ENCODE measurements at regions not wholly inside any gene's neighbourhood (a gene's known extent, or its start where the extent isn't known, plus 50 kb on each side); places are given as distances from the start of the nearest gene placed in this dataset.
"Not testable (repeated sequence)": the region's sequence is repeated elsewhere in the genome, so short reads cannot be mapped to it uniquely, and the experiment has no call there.

DNA sequence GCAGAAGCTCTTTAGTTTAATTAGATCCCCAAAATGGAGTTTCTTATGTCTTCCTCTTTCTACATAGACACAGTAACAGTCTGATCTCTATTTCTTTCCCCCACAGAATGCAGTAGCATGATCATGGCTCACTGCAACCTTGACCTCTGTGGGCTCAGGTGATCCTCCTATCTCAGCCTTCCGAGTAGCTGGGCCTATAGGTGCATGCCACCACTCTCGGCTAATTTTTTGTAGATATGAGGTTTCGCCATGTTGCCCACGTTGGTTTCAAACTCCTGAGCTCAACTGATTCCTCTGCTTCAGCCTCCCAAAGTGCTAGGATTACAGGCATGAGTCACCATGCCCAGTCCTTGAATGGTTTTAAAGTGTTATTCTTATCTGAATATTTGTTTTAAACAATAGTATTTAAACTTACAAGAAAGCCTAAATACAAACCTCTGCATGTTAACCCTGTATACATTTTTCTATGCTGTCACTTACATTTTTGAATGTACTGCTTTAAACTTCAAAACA, 120.6 kb downstream of the GOSR1 start:
- no peak overlapping the region for H3K27ac Mint-ChIP-seq
- H3K4me1 Mint-ChIP-seq = peaks cover 5% of the 10 kb centered on the region
- no peak overlapping the region for H3K4me3 Mint-ChIP-seq
- H3K36me3 Mint-ChIP-seq (ENCODE audit: low read depth) = no peaks in the 10 kb centered on the region
- ATAC-seq (replicated peaks) = no peak
- no peaks in the 10 kb centered on the region for H3K27me3 Mint-ChIP-seq
- H3K9me3 Mint-ChIP-seq = no peaks in the 10 kb centered on the region

DNA sequence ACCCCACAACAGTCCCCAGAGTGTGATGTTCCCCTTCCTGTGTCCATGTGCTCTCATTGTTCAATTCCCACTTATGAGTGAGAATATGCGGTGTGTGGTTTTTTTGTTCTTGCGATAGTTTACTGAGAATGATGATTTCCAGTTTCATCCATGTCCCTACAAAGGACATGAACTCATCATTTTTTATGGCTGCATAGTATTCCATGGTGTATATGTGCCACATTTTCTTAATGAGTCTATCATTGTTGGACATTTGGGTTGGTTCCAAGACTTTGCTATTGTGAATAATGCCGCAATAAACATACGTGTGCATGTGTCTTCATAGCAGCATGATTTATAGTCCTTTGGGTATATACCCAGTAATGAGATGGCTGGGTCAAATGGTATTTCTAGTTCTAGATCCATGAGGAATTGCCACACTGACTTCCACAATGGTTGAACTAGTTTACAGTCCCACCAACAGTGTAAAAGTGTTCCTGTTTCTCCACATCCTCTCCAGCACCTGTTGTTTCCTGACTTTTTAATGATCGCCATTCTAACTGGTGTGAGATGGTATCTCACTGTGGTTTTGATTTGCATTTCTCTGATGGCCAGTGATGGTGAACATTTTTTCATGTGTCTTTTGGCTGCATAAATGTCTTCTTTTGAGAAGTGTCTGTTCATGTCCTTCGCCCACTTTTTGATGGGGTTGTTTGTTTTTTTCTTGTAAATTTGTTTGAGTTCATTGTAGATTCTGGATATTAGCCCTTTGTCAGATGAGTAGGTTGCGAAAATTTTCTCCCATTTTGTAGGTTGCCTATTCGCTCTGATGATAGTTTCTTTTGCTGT, 120.0 kb downstream of the GOSR1 start:
- not testable (repeated sequence) for H3K36me3 Mint-ChIP-seq (ENCODE audit: low read depth); H3K27me3 Mint-ChIP-seq; H3K4me3 Mint-ChIP-seq; H3K27ac Mint-ChIP-seq; H3K9me3 Mint-ChIP-seq; H3K4me1 Mint-ChIP-seq; ATAC-seq (replicated peaks)

DNA sequence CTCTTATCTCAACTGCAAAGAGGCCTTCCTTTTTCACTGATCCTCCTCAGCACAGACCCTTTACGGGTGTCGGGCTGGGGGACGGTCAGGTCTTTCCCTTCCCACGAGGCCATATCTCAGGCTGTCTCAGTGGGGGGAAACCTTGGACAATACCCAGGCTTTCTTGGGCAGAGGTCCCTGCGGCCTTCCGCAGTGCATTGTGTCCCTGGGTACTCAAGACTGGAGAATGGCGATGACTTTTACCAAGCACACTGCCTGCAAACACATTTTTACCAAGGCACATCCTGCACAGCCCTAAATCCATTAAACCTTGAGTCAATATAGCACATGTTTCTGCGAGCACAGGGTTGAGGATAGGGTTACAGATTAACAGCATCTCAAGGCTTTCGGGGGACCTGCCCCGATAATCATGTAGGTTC, 117.8 kb downstream of the GOSR1 start:
- ATAC-seq (replicated peaks) = not testable (repeated sequence)

DNA sequence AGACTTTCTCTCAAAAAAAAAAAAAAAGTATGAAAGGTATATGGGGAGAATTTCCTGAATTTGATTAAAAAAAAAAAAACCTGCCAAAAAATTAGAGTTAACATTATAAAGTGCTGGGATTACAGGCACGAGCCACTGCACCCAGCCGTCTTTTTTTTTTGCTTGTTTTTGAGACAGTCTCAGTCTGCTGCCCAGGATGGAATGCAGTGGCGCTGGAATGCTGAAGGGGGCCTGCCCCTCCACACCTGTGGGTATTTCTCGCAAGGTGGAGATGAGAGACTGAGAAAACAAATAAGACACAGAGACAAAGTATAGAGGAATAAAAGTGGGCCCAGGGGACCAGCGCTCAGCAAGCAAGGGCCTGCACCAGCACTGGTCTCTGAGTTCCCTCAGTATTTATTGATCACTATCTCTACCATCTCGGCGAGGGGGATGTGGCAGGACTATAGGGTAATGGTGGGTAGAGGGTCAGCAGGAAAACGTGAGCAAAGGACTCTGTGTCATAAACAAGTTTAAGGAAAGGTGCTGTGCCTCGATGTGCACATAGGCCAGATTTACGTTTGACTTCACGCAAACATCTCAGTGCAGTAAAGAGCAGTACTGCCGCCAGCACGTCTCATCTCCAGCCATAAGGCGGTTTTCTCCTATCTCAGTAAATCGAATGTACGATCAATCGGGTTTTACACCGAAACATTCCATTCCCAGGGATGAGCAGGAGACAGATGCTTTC, 117.2 kb downstream of the GOSR1 start:
- H3K4me1 Mint-ChIP-seq = no peaks in the 10 kb centered on the region
- ATAC-seq (replicated peaks) = no peak
- no peaks in the 10 kb centered on the region for H3K9me3 Mint-ChIP-seq
- no peak overlapping the region for H3K27ac Mint-ChIP-seq
- H3K4me3 Mint-ChIP-seq = no peak overlapping the region
- H3K27me3 Mint-ChIP-seq = no peaks in the 10 kb centered on the region
- H3K36me3 Mint-ChIP-seq (ENCODE audit: low read depth) = no peaks in the 10 kb centered on the region

More for the DNA sequence above, 117.8 kb downstream of the GOSR1 start:
- not testable (repeated sequence) for H3K27me3 Mint-ChIP-seq; H3K36me3 Mint-ChIP-seq (ENCODE audit: low read depth); H3K4me3 Mint-ChIP-seq; H3K4me1 Mint-ChIP-seq; H3K9me3 Mint-ChIP-seq; H3K27ac Mint-ChIP-seq

DNA sequence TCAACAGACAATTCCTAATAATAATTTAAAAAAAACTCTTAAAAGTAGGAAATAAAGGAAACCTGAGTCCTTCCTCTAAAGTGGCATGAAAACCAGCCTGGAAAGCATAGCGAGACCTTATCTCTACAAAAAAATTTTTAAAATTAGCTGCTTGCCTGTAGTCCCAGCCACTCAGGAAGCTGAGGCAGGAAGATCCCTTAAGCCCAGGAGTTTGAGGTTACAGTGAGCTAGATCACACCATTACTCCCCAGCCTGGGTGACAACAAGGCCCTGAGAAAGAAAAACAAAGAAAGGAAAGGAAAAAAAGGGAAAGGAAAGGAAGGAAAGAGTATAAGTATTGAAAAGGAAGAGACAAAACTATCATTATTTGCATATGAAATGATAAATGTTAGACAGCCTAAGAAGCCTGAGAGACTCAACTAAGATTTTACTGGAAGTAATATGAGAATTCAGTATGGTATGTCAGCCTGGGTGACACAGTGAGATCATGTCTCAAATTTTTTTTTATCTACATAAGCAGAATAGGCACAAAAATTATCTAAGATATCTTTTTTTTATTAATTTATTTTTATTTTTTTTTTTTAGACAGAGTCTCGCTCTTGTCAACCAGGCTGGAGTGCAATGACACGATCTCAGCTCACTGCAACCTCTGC, 113.0 kb downstream of the GOSR1 start:
- Mint-ChIP-seq H3K27ac (no peak overlapping the region), H3K27me3 (no peaks in the 10 kb centered on the region), H3K36me3 (ENCODE audit: low read depth) (no peaks in the 10 kb centered on the region), H3K9me3 (no peaks in the 10 kb centered on the region), H3K4me3 (no peak overlapping the region), H3K4me1 (no peaks in the 10 kb centered on the region)
- no peak for ATAC-seq (replicated peaks)

DNA sequence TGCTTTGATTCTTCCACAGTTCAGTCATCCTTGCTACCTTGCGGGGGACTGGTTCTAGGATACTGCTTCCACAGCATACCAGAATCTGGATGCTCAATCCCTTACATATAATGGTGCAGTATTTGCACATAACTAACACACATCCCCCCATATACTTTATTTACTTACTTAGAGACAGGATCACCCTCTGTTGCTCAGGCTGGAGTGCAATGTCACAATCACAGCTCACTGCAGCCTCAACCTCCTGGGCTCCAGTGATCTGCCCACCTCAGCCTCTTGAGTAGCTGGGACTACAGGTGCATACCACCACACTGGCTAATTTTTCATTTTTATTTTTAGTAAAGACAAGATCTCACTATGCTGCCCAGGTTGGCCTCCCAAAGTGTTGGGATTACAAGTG, 112.2 kb downstream of the GOSR1 start:
- Mint-ChIP-seq H3K36me3 (ENCODE audit: low read depth) (no peaks in the 10 kb centered on the region), H3K4me1 (no peaks in the 10 kb centered on the region), H3K9me3 (no peaks in the 10 kb centered on the region), H3K27ac (no peak overlapping the region), H3K27me3 (no peaks in the 10 kb centered on the region), H3K4me3 (no peak overlapping the region)
- no peak for ATAC-seq (replicated peaks)

DNA sequence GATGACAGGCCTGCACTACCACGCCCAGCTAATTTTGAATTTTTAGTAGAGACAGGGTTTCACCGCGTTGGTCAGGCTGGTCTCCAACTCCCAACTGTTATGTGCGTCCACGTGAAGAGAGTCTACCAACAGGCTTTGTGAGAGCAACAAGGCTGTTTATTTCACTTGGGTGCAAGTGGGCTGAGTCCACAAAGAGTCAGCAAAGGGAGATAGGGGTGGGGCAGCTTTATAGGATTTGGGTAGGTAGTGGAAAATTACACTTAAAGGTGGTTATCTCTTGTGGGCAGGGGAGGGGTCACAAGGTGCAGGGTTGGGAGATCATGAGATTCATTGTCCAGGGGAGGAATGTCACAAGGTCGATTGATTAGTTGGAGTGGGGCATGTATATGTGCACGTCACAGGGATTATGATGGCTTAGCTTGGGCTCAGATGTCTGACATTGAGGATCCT, 111.6 kb downstream of the GOSR1 start:
- no peaks in the 10 kb centered on the region for H3K9me3 Mint-ChIP-seq
- H3K4me1 Mint-ChIP-seq = no peaks in the 10 kb centered on the region
- no peak overlapping the region for H3K27ac Mint-ChIP-seq
- no peaks in the 10 kb centered on the region for H3K36me3 Mint-ChIP-seq (ENCODE audit: low read depth)
- H3K27me3 Mint-ChIP-seq = no peaks in the 10 kb centered on the region
- ATAC-seq (replicated peaks) = no peak
- H3K4me3 Mint-ChIP-seq = no peak overlapping the region

DNA sequence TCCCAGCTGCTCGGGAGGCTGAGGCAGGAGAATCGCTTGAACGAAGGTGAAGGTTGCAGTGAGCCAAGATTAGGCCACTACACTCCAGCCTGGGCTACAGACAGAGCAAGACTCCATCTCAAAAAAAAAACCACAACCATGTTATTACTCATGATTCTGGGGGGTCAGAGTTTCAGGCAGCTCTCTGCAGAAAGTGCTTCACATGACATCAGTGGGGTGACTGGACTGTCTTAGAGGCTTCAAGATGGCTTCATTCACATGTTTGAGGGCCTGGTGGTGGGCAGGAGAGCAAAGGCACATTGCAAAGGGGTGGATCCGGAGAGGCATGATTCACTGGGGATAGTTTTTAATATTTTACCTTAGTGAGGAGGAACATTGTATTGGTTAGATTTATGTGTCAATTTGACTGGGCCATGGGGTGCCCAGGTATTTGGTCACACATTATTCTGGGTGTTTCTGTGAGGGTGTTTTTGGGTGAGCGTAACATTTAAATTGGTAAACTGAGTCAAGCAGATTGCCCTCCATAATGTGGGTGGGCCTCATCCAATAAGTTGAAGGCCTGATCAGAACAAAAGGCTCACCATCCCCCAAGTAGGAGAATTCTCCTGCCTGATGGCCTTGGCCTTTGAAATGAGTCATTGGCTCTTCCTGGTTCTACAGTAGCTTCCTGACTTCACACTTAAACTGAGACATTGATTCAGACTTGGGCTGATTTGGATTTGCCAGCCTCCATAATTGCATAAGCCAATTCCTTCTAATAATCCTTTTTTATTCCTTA, 109.8 kb downstream of the GOSR1 start:
- H3K36me3 Mint-ChIP-seq (ENCODE audit: low read depth) = no peaks in the 10 kb centered on the region
- peak; percentile 87 for ATAC-seq (replicated peaks)
- H3K4me3 Mint-ChIP-seq = no peak overlapping the region
- H3K27me3 Mint-ChIP-seq = peaks cover 5% of the 10 kb centered on the region
- H3K4me1 Mint-ChIP-seq = no peaks in the 10 kb centered on the region
- H3K9me3 Mint-ChIP-seq = no peaks in the 10 kb centered on the region
- H3K27ac Mint-ChIP-seq = no peak overlapping the region

DNA sequence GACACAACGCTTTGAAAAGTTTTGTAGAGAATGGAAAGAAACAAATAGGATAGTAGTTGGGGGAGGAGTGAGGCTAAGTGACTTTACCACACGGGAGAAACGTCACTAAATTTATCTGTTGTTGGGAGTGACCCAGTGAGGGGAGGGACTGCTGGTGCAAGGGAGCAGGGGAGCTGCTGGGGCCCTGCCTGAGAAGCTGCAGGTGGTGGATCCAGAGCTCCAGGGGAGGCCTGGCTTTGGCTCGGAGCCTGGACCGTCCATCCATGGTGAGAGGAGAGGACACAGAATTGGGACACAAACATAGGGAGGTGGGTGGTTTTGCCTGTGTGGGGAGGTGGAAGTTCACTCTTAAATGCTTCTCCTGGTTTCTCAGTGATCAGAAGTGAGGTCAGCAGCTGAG, 107.6 kb downstream of the GOSR1 start:
- no peak for ATAC-seq (replicated peaks)
- H3K4me3 Mint-ChIP-seq = no peak overlapping the region
- no peaks in the 10 kb centered on the region for H3K36me3 Mint-ChIP-seq (ENCODE audit: low read depth)
- H3K9me3 Mint-ChIP-seq = no peaks in the 10 kb centered on the region
- H3K27me3 Mint-ChIP-seq = peaks cover 5% of the 10 kb centered on the region
- H3K4me1 Mint-ChIP-seq = no peaks in the 10 kb centered on the region
- H3K27ac Mint-ChIP-seq = no peak overlapping the region

DNA sequence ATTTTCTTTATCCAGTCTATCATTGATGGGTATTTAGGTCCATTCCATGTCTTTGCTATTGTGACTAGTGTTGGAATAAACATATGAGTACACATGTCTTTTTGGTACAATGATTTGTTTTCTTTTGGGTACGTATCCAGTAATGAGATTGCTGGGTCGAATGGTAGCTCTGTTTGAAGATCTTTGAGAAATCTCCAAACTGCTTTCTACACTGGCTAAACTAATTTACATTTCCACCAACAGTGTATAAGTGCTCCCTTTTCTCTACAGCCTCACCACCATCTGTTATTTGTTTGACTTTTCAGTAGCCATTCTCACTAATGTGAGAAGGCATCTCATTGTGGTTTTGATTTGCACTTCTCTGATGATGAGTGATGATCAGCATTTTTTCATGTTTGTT, 103.7 kb downstream of the GOSR1 start:
- Mint-ChIP-seq H3K27ac (no peak overlapping the region), H3K36me3 (ENCODE audit: low read depth) (no peaks in the 10 kb centered on the region), H3K9me3 (no peaks in the 10 kb centered on the region), H3K4me1 (no peaks in the 10 kb centered on the region), H3K27me3 (peaks cover 10% of the 10 kb centered on the region), H3K4me3 (no peak overlapping the region)
- no peak for ATAC-seq (replicated peaks)

DNA sequence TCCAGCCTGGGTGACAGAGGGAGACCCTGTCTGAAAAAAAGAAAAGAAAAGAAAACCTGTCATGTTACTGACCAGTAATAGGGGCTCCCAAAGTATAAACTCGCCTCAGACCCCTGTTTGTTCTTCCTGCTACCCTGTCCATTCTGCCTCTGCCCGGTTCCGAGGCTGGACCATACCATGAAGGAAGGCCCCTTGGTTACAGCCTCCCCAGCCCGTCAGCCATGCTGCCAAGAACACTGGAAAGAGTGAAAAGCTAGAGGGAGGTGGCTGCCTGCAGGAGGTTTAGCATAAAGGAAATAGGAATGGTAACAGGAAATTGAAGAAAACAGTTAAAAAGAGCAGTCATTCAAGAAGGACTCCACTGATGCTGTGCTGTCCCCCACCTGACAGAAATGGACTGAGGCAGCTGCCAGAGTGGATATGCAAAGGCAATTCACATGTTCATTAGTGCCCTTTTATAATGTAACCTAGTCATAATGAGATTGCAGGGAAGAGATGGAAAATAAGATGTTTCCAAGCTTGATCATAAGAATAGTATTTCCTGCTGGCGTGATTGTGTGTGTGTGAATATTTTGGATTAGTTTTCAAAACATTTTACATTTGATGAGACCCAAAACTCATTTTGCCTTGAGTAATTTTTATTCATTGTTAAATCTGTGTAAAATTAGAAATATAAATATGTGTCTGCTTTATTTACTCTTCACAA, 102.6 kb downstream of the GOSR1 start:
- H3K27me3 Mint-ChIP-seq = peaks cover 10% of the 10 kb centered on the region
- H3K4me3 Mint-ChIP-seq = no peak overlapping the region
- H3K36me3 Mint-ChIP-seq (ENCODE audit: low read depth) = no peaks in the 10 kb centered on the region
- H3K4me1 Mint-ChIP-seq = no peaks in the 10 kb centered on the region
- no peak overlapping the region for H3K27ac Mint-ChIP-seq
- ATAC-seq (replicated peaks) = no peak
- H3K9me3 Mint-ChIP-seq = no peaks in the 10 kb centered on the region

DNA sequence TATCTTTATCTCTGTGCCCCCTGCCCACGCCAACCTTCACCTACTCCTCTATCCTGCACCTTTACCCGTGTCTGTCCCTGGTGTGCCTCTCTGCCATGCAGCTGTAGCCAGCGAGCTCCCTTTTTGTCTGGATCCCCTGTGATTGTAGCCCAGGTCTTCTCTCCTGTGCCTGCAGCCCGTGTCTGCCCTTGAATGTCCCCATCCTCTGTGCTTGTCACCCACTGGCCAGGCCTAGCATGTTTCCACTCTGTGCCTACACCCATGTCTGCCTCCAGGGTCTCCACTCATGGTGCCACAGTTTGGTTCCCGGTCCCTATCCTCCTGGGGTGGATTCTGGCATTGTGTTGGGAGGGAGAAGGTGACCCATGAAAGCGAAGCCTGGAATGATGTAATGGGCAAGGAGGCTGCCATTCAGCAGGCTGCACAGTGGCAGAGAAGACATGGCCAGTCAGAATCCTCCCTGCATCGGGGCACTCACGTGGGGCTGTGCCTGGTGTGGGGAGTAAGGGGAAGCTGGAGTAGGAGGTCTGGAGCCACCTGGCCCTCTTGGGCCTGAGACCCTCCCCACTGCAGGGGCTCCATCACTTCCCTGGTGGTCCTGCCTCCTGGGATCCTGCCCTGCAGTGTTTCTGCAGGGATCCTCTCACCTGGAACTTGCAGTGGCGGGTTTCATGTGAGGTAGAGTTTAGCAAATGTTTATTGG, 101.0 kb downstream of the GOSR1 start:
- H3K4me1 Mint-ChIP-seq; ATAC-seq (replicated peaks); H3K36me3 Mint-ChIP-seq (ENCODE audit: low read depth); H3K27ac Mint-ChIP-seq; H3K4me3 Mint-ChIP-seq; H3K9me3 Mint-ChIP-seq: not testable (repeated sequence)
- H3K27me3 Mint-ChIP-seq = peaks cover 11% of the 10 kb centered on the region

Measured in activated T-helper 17 cell treated with anti-CD3 and anti-CD28 coated beads, Interleukin-2, amount 50 U/mL, for 72 hours (primary cell).